A673 (cell line): ENCODE measurements at regions not wholly inside any gene's neighbourhood (a gene's known extent, or its start where the extent isn't known, plus 50 kb on each side); places are given as distances from the start of the nearest gene placed in this dataset.

Experiments
- BruUV-seq: library from RNA; stranded (reverse); fragments of 400-500 nt; replicated peaks from 2 replicates; lab custom pipeline; 2021; lab: Mats Ljungman, UMichigan
- CTCF ChIA-PET: fragments of 300-600 bp; sonication (Branson Sonifier 250); formaldehyde crosslinking; loops from one replicate; lab custom pipeline; 2022; ENCODE audit warnings: antibody characterized with exemption; lab: Charles Lee
- POLR2A ChIA-PET: fragments of 300-600 bp; sonication (Branson Sonifier 250); formaldehyde crosslinking; loops from one replicate; lab custom pipeline; 2022; ENCODE audit warnings: antibody characterized with exemption; ENCODE audit not compliant: low non-redundant PET; lab: Charles Lee
- DNase-seq: peaks from one replicate; pipeline ENCODE4 v3.0.0-alpha.2; 2015; ENCODE audit warnings: low spot score
- H3K27ac ChIP-seq: fragments of 200-600 bp; sonication (generic); 2 replicates; pipeline ENCODE4 v1.5.1; 2016; ENCODE audit warnings: mixed run types, low read depth, mild to moderate bottlenecking, mixed read lengths, antibody characterized with exemption, low read length; ENCODE audit not compliant: poor library complexity, severe bottlenecking
- H3K27me3 ChIP-seq: fragments of 200-600 bp; sonication (generic); replicated peaks from 2 replicates; pipeline ENCODE4 v1.6.1; 2017; ENCODE audit warnings: mixed run types, low read depth, mild to moderate bottlenecking, mixed read lengths, antibody characterized with exemption, low read length; ENCODE audit not compliant: insufficient read depth, poor library complexity
- H3K36me3 ChIP-seq: fragments of 200-600 bp; sonication (generic); 2 replicates; pipeline ENCODE4 v1.6.1; 2016; ENCODE audit warnings: mixed run types, mild to moderate bottlenecking, mixed read lengths, antibody characterized with exemption, low read length; ENCODE audit not compliant: insufficient read depth, poor library complexity, severe bottlenecking
- H3K4me1 ChIP-seq: fragments of 200-600 bp; sonication (generic); 2 replicates; pipeline ENCODE4 v1.6.1; 2017; ENCODE audit warnings: mixed run types, mild to moderate bottlenecking, mixed read lengths, antibody characterized with exemption, low read length; ENCODE audit not compliant: insufficient read depth, poor library complexity, severe bottlenecking
- H3K4me3 ChIP-seq: fragments of 200-600 bp; sonication (generic); 2 replicates; pipeline ENCODE4 v1.5.1; 2016; ENCODE audit warnings: low read depth, mixed run types, mild to moderate bottlenecking, mixed read lengths, low read length; ENCODE audit not compliant: poor library complexity, severe bottlenecking
- H3K9me3 ChIP-seq: fragments of 200-600 bp; sonication (generic); 2 replicates; pipeline ENCODE4 v1.6.1; 2016; ENCODE audit warnings: mixed run types, low read depth, mild to moderate bottlenecking, mixed read lengths, antibody characterized with exemption, low read length; ENCODE audit not compliant: poor library complexity, severe bottlenecking
- CTCF ChIP-seq: fragments of 300-800, 200-600 bp; sonication (generic); conservative IDR thresholded peaks from 2 replicates; pipeline ENCODE4 v1.5.1; 2017; ENCODE audit warnings: low read depth, mild to moderate bottlenecking, antibody characterized with exemption, low read length, moderate library complexity, mixed read lengths
- EZH2 ChIP-seq: fragments of 200-600 bp; sonication (generic); IDR thresholded peaks from 2 replicates; pipeline ENCODE4 v1.6.1; 2017; ENCODE audit warnings: borderline replicate concordance, low read depth, mild to moderate bottlenecking, mixed read lengths, antibody characterized with exemption, low read length; ENCODE audit not compliant: poor library complexity, severe bottlenecking
- intact Hi-C: fragments of 100-400 bp; cut with micrococcal nuclease; formaldehyde crosslinking; loops from one replicate; pipeline ENCODE4 v1.10.0; 2022; ENCODE audit not compliant: unreplicated experiment

DNA sequence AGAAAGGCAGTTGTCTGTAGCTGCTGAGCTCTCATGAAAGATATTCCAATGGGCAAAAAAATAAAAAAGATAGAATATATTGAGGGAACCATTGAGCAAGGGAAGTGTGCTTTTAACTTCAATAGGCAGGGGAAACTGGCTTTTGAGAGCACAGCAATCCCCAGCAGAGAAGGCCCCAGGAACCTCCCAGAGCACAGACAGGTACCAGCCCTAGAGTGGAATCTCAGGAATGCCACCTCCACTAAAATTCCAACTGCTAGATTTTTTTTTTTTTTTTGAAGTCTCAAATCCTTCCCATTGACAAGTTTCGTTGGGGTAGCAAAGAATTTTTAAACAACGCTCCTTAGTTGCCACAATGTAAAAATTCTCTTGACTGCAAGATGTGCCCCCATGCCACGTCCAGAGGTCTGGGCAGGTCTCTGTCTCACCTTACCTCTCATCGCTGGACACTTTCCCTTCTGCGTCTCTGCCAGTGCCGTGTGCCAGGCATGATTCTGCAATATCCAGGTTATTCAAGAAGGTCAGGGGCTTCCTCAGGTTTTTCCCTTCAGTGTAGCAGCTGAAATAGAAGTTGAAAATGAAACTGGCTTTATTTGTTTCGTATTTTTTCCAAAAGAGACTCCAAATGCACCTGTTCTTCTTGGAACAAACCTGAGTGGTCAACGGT is 64.2 kb upstream of the IRX1 start:
- Histone ChIP-seq H3K36me3 (no peaks in the 10 kb centered on the region), H3K27me3 (no peaks in the 10 kb centered on the region), H3K9me3 (peaks cover 34% of the 10 kb centered on the region), H3K27ac (no peak overlapping the region), H3K4me3 (no peak overlapping the region), H3K4me1 (no peaks in the 10 kb centered on the region)
- CTCF ChIA-PET, result no interaction called here
- TF ChIP-seq EZH2 (no peak), CTCF (no peak)
- intact Hi-C loops, result no loop called here
- DNase-seq, result no peak
- POLR2A ChIA-PET, result no interaction called here
- BruUV-seq, result no TSS peak

GRCh38 chr5:3530251-3530650 is 65.4 kb upstream of the IRX1 start:
- intact Hi-C loops, result no loop called here
- no TSS peak for BruUV-seq
- Histone ChIP-seq H3K4me3 (no peak overlapping the region), H3K36me3 (no peaks in the 10 kb centered on the region), H3K4me1 (no peaks in the 10 kb centered on the region), H3K27ac (no peak overlapping the region), H3K9me3 (peaks cover 42% of the 10 kb centered on the region), H3K27me3 (no peaks in the 10 kb centered on the region)
- no peak for DNase-seq
- TF ChIP-seq CTCF, result no peak
- TF ChIP-seq EZH2, result no peak
- ChIA-PET POLR2A (no interaction called here), CTCF (no interaction called here)

DNA sequence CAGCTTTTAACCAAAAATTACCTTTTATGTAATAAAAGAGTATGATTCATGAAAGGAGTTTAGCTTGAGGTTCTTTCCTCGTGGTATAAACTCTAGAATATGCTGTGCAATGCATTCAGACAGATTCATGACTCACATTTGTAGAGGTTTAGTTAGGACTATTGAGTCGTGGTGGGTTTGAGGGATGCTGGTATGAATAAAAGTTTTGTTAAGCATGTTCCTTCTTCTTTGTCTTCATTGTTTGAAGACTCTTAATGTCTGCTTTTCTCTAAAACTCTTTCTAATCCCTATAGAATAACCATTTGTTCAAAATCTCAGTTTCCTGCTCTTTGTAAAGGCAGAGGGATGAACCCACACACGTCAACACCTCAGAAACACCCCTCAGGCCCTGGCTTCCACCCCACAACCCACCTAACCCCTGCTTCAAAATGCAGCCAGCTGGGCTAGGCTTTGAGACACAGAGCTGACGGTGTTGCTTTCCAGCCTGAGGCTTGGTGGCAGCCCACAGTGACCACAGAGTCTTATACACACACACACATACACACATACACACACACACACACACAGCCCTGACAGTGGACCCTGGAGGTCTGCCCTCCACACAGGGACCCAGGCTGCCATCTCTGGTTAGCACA is 69.0 kb upstream of the IRX1 start:
- BruUV-seq, result no TSS peak

GRCh38 chr5:3522491-3522890 is 73.1 kb upstream of the IRX1 start:
- ChIA-PET CTCF (no interaction called here), POLR2A (no interaction called here)
- DNase-seq, result no peak
- BruUV-seq, result no TSS peak
- Histone ChIP-seq H3K36me3 (no peaks in the 10 kb centered on the region), H3K4me1 (no peaks in the 10 kb centered on the region), H3K4me3 (no peak overlapping the region), H3K9me3 (peaks cover 37% of the 10 kb centered on the region), H3K27me3 (no peaks in the 10 kb centered on the region), H3K27ac (no peak overlapping the region)
- intact Hi-C loops, result no loop called here
- TF ChIP-seq EZH2 (no peak), CTCF (no peak)

More for the DNA sequence above, 69.0 kb upstream of the IRX1 start:
- TF ChIP-seq EZH2, result no peak
- DNase-seq, result no peak
- Histone ChIP-seq H3K9me3 (peaks cover 38% of the 10 kb centered on the region), H3K27ac (no peak overlapping the region), H3K36me3 (no peaks in the 10 kb centered on the region), H3K4me1 (no peaks in the 10 kb centered on the region), H3K4me3 (no peak overlapping the region), H3K27me3 (no peaks in the 10 kb centered on the region)
- CTCF ChIA-PET, result no interaction called here
- POLR2A ChIA-PET, result no interaction called here
- intact Hi-C loops, result no loop called here
